HEK293T (cell line): ENCODE measurements at regions not wholly inside any gene's neighbourhood (a gene's known extent, or its start where the extent isn't known, plus 50 kb on each side); places are given as distances from the start of the nearest gene placed in this dataset.

Source experiments
- CTCF ChIA-PET: fragments of 350-600 bp; formaldehyde crosslinking; extraction: SDS; loops from one replicate; lab custom pipeline; 2021; ENCODE audit warnings: antibody characterized with exemption, inconsistent platforms; lab: Yijun Ruan, JAX
- POLR2A ChIA-PET: fragments of 350-600 bp; formaldehyde crosslinking; extraction: SDS; loops from one replicate; lab custom pipeline; 2020; ENCODE audit warnings: antibody characterized with exemption, inconsistent platforms; lab: Yijun Ruan, JAX
- DNase-seq: peaks from one replicate; pipeline ENCODE4 v3.0.0; 2012; ENCODE audit warnings: mixed read lengths; ENCODE audit errors: extremely low spot score
- ARNT ChIP-seq: fragments of 450-650 bp; IDR thresholded peaks from 2 replicates; pipeline ENCODE4 v1.6.1; 2017; ENCODE audit warnings: mild to moderate bottlenecking
- BHLHE40 ChIP-seq: fragments of 450-650 bp; IDR thresholded peaks from 2 replicates; pipeline ENCODE4 v1.6.1; 2016; ENCODE audit warnings: mild to moderate bottlenecking, moderate library complexity, borderline replicate concordance
- CTBP1 ChIP-seq: fragments of 450-650 bp; IDR thresholded peaks from 2 replicates; pipeline ENCODE4 v1.6.1; 2016; ENCODE audit warnings: borderline replicate concordance
- ELF4 ChIP-seq: fragments of 450-650 bp; IDR thresholded peaks from 2 replicates; pipeline ENCODE4 v1.6.1; 2017; ENCODE audit warnings: antibody characterized with exemption
- FOXA1 ChIP-seq: fragments of 450-650 bp; IDR thresholded peaks from 2 replicates; pipeline ENCODE4 v1.6.1; 2016; ENCODE audit warnings: mild to moderate bottlenecking
- FOXK2 ChIP-seq: fragments of 450-650 bp; IDR thresholded peaks from 2 replicates; pipeline ENCODE4 v1.6.1; 2016; ENCODE audit warnings: mild to moderate bottlenecking
- FOXM1 ChIP-seq: fragments of 450-650 bp; IDR thresholded peaks from 2 replicates; pipeline ENCODE4 v1.6.1; 2017; ENCODE audit warnings: mild to moderate bottlenecking, borderline replicate concordance
- HDGF ChIP-seq: fragments of 450-650 bp; IDR thresholded peaks from 2 replicates; pipeline ENCODE4 v1.6.1; 2017; ENCODE audit warnings: antibody characterized with exemption, borderline replicate concordance
- L3MBTL2 ChIP-seq: fragments of 450-650 bp; conservative IDR thresholded peaks from 2 replicates; pipeline ENCODE4 v1.6.1; 2016; ENCODE audit warnings: mild to moderate bottlenecking
- LEF1 ChIP-seq: fragments of 450-650 bp; IDR thresholded peaks from 2 replicates; pipeline ENCODE4 v1.6.1; 2017; ENCODE audit warnings: mild to moderate bottlenecking, borderline replicate concordance
- NFRKB ChIP-seq: fragments of 450-650 bp; IDR thresholded peaks from 2 replicates; pipeline ENCODE4 v1.6.1; 2016; ENCODE audit warnings: mild to moderate bottlenecking, moderate library complexity
- SP1 ChIP-seq: fragments of 450-650 bp; IDR thresholded peaks from 2 replicates; pipeline ENCODE4 v1.6.1; 2017
- SUZ12 ChIP-seq: fragments of 450-650 bp; IDR thresholded peaks from 2 replicates; pipeline ENCODE4 v1.6.1; 2016; ENCODE audit warnings: mild to moderate bottlenecking
- TARDBP ChIP-seq: fragments of 450-650 bp; IDR thresholded peaks from 2 replicates; pipeline ENCODE4 v1.6.1; 2016
- ZNF384 ChIP-seq: fragments of 450-650 bp; IDR thresholded peaks from 2 replicates; pipeline ENCODE4 v1.6.1; 2016
- TF ChIP-seq, protein P1 (sequence below): fragments of 450-650 bp; IDR thresholded peaks from 2 replicates; pipeline ENCODE4 v1.6.1; 2016

DNA sequence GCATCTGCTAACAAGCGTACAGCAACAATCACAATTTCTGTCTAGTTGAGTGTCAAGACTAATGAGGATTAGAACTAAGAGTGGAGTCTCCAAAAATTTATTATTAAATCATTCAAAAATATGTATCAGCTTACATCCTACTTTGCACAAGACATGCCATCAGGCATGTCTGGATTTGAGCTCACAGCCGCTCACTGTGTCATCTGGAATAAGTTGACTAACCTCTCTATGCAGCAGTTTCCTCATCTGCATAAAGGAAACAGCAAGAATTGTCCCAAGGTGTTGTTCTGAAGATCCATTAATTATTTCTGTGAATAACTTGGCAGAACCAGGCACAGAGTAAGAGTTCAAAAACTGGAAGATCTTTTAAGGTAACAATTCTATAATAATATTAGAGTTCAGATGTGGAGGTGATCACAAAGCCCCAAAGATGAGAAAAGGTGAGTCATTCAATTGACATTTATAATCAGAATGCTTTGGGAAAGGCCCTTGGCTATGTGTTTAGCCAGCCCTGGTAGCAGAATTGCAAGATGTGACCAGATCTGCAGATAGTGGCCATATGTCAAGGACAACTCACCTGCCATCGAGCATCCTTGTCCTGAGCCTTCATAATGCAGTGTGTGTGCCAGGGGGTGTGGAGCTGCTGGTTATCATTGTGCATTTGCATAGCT is 264.0 kb downstream of the FOXA2 start:
- POLR2A ChIA-PET: no interaction called here
- CTCF ChIA-PET: no interaction called here
- no peak for DNase-seq
- TF ChIP-seq NFRKB (no peak), ZNF384 (no peak), LEF1 (no peak), HDGF (no peak), TARDBP (no peak), BHLHE40 (no peak), SP1 (no peak), ELF4 (no peak), CTBP1 (no peak)
- TF ChIP-seq, protein P1, sequence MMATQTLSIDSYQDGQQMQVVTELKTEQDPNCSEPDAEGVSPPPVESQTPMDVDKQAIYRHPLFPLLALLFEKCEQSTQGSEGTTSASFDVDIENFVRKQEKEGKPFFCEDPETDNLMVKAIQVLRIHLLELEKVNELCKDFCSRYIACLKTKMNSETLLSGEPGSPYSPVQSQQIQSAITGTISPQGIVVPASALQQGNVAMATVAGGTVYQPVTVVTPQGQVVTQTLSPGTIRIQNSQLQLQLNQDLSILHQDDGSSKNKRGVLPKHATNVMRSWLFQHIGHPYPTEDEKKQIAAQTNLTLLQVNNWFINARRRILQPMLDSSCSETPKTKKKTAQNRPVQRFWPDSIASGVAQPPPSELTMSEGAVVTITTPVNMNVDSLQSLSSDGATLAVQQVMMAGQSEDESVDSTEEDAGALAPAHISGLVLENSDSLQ: no peak

DNA sequence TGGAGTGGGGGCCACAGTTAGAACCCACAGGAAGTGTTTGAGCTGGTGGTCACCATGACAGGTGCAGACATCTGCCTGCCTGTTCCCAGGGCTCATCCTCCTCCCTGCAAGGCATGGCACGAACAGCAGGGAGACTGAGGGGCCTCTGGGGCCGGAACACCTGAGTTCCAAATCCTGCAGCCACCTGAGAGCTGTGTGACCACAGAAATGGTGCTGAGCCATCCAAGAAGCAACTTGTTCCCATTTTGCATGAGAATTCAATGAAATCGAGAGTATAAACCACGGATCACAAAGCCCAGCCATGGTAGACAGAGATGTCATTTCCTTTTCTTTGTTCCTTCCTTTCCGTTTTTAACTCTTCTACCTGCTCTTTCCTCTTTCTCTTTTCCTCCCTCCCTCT is 268.6 kb downstream of the FOXA2 start:
- no peak for DNase-seq
- ChIA-PET CTCF (no interaction called here), POLR2A (no interaction called here)
- no peak for TF ChIP-seq FOXA1
- no peak for TF ChIP-seq LEF1
- TF ChIP-seq NFRKB: no peak
- no peak for TF ChIP-seq FOXM1
- no peak for TF ChIP-seq ELF4
- no peak for TF ChIP-seq TARDBP
- TF ChIP-seq, protein P1: no peak
- TF ChIP-seq ARNT: no peak
- no peak for TF ChIP-seq SUZ12
- no peak for TF ChIP-seq ZNF384
- no peak for TF ChIP-seq SP1
- no peak for TF ChIP-seq L3MBTL2
- TF ChIP-seq CTBP1: no peak

DNA sequence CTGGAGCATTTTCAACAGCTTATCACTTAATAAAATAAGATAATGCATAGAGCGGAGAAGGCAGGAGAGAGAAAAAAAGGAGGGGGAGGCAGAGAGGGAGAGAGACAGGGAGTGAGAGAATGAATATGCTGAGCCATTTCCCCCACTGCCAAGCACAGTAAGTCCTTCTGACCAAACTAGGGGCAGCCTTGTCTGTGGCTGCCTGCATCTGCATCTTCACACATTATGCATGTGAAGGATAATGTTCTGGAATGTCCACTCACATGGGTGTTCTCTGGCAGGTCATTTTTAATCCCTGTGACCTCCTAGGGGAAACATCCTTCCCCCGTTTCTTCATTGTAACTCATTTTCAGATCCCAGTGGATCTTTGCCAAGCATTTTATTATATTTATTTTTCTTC is 269.3 kb downstream of the FOXA2 start:
- TF ChIP-seq TARDBP: no peak
- no peak for TF ChIP-seq L3MBTL2
- TF ChIP-seq, protein P1: no peak
- TF ChIP-seq ELF4: no peak
- no peak for TF ChIP-seq CTBP1
- no peak for TF ChIP-seq ARNT
- TF ChIP-seq FOXK2: no peak
- TF ChIP-seq FOXA1: no peak
- TF ChIP-seq LEF1: no peak
- TF ChIP-seq HDGF: no peak
- TF ChIP-seq SUZ12: no peak
- no peak for TF ChIP-seq FOXM1
- no peak for TF ChIP-seq ZNF384
- ChIA-PET CTCF (interaction anchor here (1.2 kb wide), 1 partner anchor 502 kb away, joined by 3 read pairs; no protein-coding TSS in a partner anchor), POLR2A (no interaction called here)
- no peak for DNase-seq

DNA sequence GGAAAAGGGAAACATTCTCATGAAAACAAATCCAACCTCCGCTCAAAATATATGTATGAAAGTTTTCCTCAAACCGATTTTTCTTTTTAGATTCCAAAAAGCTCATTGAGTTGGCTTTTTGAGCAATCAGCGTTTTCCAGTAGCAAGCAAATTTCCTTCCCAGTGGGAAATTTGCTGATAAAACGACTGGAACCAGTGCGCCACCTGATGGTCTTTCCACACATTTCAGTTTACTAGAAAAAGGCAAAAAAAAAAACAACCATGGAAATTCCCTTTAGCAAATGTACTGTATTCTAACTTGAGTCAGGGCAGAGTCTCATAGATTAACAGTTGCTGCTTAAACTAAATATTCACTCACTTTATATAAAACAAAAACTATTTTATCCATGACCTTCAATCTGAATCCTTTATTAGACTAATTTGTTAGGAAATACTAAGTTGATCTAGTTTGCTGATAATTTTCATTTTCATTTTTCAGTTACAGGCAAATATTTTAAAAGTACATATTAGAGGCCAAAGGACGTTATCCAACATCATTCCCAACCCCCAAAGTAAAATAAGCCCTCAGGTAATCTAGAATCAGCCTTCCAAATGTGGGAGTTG is 271.5 kb downstream of the FOXA2 start:
- ChIA-PET POLR2A (no interaction called here), CTCF (interaction anchor here (0.6 to 1.2 kb wide), 4 partner anchors 19 to 593 kb away, joined by 3 read pairs; no protein-coding TSS in a partner anchor)
- DNase-seq: peak; percentile 28
- TF ChIP-seq LEF1 (no peak), HDGF (no peak), FOXM1 (no peak), FOXA1 (no peak), L3MBTL2 (no peak), BHLHE40 (no peak), ARNT (no peak), SUZ12 (no peak), SP1 (no peak), ZNF384 (no peak), ELF4 (no peak), TARDBP (no peak), CTBP1 (no peak), FOXK2 (no peak), NFRKB (no peak)
- TF ChIP-seq, protein P1: no peak

DNA sequence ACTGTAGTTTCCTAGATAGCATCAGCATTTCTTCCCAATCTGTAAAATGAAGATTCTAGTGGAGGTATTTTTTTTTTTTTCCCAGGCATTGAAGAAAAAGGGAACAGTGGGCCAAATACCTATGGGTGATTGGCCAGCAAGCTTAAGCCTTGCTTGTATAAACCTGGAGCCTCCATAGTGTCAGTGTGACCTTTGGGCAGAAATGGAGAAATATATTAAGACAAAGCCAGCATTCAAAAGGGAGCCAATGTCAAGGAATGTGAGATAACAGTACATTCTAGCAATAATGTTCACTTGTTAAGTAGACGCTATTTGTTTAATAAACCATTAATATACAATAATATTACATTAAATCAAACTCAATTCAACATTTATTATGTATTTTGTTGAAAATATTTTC is 275.4 kb downstream of the FOXA2 start:
- TF ChIP-seq BHLHE40 (no peak), LEF1 (no peak)
- CTCF ChIA-PET: no interaction called here
- no peak for DNase-seq
- POLR2A ChIA-PET: no interaction called here

DNA sequence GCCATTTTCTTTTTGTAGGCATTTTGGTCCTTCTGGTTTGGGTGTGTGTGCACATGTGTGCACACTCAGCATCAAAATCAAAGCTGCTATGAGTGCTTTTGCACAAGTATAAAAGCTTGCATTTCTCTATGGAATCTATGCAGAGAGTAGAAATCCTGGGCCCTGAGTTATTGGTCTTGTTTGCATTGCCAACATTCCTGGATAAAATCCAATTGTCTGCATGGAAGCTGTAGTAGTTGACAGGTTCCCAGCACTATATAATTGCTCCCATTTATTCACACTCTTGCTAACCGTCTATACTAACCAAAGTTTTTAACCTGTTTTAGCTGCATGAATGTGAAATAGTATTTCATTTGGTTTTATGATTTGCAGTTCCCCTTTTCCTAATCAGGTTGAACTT is 277.0 kb downstream of the FOXA2 start:
- TF ChIP-seq, protein P1: no peak
- no peak for TF ChIP-seq ELF4
- no peak for TF ChIP-seq ARNT
- TF ChIP-seq NFRKB: no peak
- no peak for TF ChIP-seq ZNF384
- TF ChIP-seq HDGF: no peak
- no peak for DNase-seq
- POLR2A ChIA-PET: no interaction called here
- CTCF ChIA-PET: no interaction called here
